ENCODE measurements at regions not wholly inside any gene's neighbourhood (a gene's known extent, or its start where the extent isn't known, plus 50 kb on each side); places are given as distances from the start of the nearest gene placed in this dataset.
"Not testable (repeated sequence)": the region's sequence is repeated elsewhere in the genome, so short reads cannot be mapped to it uniquely, and the experiment has no call there.

DNA sequence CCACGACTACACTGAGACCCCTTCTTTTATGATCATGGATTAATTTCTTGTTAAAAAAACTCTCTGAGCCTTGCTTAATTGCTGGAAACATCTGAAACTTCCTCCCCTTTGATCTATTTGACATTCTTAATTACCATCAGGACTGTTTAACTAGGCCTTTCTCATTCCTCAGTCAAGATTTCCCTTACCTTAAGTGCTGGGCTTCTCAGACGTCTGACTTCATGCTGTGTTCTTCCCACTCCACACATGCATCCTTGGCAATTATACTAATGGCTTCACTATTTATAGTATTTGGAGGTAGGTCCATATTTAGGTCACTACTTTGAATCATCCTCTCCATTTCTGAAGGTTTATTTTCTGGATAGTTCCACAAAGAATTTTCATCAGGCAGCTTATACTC is 341.3 kb upstream of the TMPRSS15 start:
- Histone ChIP-seq H3K36me3 (no peaks in the 10 kb centered on the region), H3K27me3 (no peaks in the 10 kb centered on the region), H3K4me2 (no peak overlapping the region), H3K9me3 (no peaks in the 10 kb centered on the region), H4K20me1 (no peaks in the 10 kb centered on the region), H3K27ac (no peak overlapping the region), H3K4me3 (no peak overlapping the region), H3K9ac (no peak overlapping the region), H3K4me1 (no peaks in the 10 kb centered on the region)
- TF ChIP-seq Cebpa-rat (IDR thresholded peaks at IDR 0.05): no peak

DNA sequence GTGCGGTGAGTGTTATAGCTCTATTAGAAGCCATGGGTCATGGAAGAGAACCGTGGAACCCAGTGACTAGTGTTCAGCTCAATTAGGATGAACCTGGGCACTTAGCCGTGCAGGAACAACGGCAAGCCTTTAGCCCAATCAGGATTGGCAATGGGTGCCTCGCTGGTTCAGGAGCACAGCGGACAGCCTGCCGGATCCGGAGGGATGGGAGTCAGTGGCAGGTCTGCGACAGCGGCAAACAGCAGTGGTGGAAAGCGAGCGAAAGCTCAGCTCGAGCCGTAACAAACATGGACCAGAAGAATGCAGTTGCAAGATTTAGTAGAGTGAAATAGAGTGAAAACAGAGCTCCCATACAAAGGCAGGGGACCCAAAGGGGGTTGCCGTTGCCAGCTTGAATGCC is 349.3 kb upstream of the TMPRSS15 start:
- not testable (repeated sequence) for H3K9ac ChIP-seq, H4K20me1 ChIP-seq, H3K9me3 ChIP-seq, H3K4me2 ChIP-seq, H3K27me3 ChIP-seq, H3K4me3 ChIP-seq, H3K27ac ChIP-seq, H3K36me3 ChIP-seq, H3K4me1 ChIP-seq

DNA sequence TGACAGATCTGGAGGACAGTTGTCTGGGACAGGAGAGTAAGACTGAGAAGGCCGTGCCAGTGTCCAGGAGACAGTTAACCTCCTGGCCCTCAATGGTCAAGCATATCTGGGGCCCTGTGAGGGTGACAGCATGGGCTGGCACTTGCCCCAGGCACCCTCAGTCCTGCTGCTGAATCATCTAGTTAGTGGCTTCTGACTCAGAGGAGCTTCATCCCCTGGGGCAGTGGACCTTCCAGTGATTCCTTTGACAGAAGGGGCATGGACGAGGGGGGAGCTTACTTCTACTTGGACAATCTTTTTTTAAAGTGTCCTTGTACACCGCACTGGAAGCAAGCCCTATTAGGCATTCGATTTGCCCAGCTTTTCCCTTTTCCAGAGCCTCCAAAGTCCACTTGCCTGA is 352.7 kb upstream of the TMPRSS15 start:
- H3K36me3 ChIP-seq, H3K27me3 ChIP-seq, H3K9me3 ChIP-seq, H3K4me3 ChIP-seq, H3K9ac ChIP-seq, H4K20me1 ChIP-seq, H3K27ac ChIP-seq, H3K4me2 ChIP-seq, H3K4me1 ChIP-seq: not testable (repeated sequence)

DNA sequence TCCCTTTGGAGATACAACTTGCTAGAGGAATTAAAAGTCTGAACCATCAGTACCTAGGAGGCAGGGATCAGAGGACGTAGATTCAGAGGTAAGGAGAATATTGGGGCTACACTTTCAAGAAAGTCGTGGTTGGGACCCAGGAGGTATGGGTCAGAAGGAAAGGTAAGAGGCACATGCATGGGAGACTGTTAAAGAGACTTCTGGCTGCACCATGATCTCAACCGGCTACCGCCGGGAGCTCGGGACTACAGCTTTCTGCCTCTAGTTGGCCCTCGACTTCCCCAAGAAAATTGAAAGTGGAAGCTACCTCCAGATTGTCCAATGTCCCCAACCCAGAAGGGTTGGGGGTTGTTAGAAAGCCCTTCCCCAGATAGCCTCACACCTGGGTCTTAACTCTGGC is 355.7 kb upstream of the TMPRSS15 start:
- no peaks in the 10 kb centered on the region for H3K36me3 ChIP-seq
- no peaks in the 10 kb centered on the region for H4K20me1 ChIP-seq
- no peak overlapping the region for H3K4me2 ChIP-seq
- no peak overlapping the region for H3K9ac ChIP-seq
- H3K27me3 ChIP-seq: no peaks in the 10 kb centered on the region
- no peak overlapping the region for H3K4me3 ChIP-seq
- no peaks in the 10 kb centered on the region for H3K9me3 ChIP-seq
- H3K27ac ChIP-seq: no peak overlapping the region
- no peak for TF ChIP-seq Cebpa-rat (IDR thresholded peaks at IDR 0.05)
- H3K4me1 ChIP-seq: no peaks in the 10 kb centered on the region

DNA sequence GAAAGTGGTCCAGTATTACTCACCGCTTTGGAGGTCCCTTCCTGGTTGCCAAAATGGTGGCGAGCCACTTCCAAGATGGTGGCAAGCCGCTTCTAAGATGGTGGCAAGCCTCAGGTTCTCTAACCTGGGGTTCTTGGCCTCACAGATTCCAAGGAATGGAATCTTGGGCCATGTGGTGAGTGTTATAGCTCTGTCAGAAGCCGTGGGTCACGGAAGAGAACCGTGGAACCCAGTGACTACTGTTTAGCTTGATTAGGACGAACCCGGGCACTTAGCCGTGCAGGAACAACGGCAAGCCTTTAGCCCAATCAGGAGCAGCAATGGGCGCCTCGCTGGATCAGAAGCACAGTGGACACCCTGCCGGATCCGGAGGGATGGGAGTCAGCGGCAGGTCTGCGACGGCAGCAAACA is 356.2 kb upstream of the TMPRSS15 start:
- Histone ChIP-seq H3K27me3 (no peaks in the 10 kb centered on the region), H3K9me3 (no peaks in the 10 kb centered on the region), H3K4me3 (no peak overlapping the region), H3K9ac (no peak overlapping the region), H4K20me1 (no peaks in the 10 kb centered on the region), H3K36me3 (no peaks in the 10 kb centered on the region), H3K27ac (no peak overlapping the region), H3K4me2 (no peak overlapping the region), H3K4me1 (no peaks in the 10 kb centered on the region)
- no peak for TF ChIP-seq Cebpa-rat (IDR thresholded peaks at IDR 0.05)

DNA sequence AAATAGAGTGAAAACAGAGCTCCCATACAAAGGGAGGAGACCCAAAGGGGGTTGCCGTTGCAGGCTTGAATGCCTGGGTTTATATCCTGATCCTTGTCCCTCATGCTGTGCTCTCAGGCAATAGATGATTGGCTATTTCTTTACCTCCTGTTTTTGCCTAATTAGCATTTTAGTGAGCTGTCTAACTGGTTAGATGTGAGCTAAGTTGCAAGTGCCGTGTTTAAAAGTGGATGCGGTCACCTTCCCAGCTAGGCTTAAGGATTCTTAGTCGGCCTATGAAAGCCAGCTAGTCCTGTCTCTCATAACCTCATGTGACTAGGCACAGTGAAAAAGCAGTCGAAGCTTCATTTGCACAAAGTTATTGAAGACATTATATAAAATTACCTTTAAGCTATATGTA is 356.7 kb upstream of the TMPRSS15 start:
- no peaks in the 10 kb centered on the region for H3K27me3 ChIP-seq

DNA sequence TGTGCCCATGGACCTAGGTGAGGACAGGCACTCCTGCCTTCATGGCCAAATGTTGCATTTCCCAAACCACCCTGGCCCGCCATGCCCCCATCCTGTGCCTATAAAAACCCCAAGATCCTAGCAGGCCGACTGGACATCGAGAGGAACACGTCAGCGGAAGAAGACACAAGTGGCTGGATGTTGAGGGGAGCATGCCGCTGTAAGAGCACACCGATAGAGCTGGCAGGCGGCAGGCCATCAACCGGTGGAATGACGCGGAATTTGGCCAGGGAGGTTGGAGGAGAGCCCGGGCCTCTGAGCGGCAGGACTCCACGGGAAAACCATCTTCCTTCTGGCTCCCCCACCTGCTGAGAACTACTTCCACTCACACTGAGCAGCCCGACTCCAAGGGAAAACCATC is 361.1 kb upstream of the TMPRSS15 start:
- H3K4me3 ChIP-seq: no peak overlapping the region
- no peaks in the 10 kb centered on the region for H4K20me1 ChIP-seq
- H3K36me3 ChIP-seq: no peaks in the 10 kb centered on the region
- H3K27ac ChIP-seq: no peak overlapping the region
- H3K9me3 ChIP-seq: no peaks in the 10 kb centered on the region
- no peak overlapping the region for H3K4me2 ChIP-seq
- H3K4me1 ChIP-seq: no peaks in the 10 kb centered on the region
- H3K27me3 ChIP-seq: no peaks in the 10 kb centered on the region
- no peak overlapping the region for H3K9ac ChIP-seq
- TF ChIP-seq Cebpa-rat (IDR thresholded peaks at IDR 0.05): no peak

More for the DNA sequence above, 356.7 kb upstream of the TMPRSS15 start:
- Histone ChIP-seq H3K9ac (no peak overlapping the region), H3K27ac (no peak overlapping the region), H3K4me1 (no peaks in the 10 kb centered on the region), H4K20me1 (no peaks in the 10 kb centered on the region), H3K36me3 (no peaks in the 10 kb centered on the region), H3K4me3 (no peak overlapping the region), H3K9me3 (no peaks in the 10 kb centered on the region), H3K4me2 (no peak overlapping the region)
- TF ChIP-seq Cebpa-rat (IDR thresholded peaks at IDR 0.05): no peak

DNA sequence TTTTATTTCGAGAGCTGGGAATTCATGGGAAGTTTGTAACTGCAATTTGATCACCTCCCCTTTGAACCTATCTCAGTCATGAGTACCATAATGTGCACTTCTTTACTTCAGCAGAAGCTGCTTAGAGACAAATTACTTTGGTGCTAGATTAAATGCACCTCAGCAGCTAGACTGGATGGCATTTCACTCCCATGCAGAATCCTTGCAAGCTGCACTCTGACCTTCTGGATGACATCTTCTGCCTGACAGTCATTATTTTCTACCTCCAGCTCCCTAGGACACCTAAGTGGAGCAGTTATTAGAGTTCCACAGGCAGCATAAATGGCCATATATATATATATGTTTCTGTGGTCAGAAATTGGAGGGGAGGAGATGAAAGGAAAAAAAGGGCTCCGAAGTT is 366.0 kb upstream of the TMPRSS15 start:
- H3K4me2 ChIP-seq: no peak overlapping the region
- no peaks in the 10 kb centered on the region for H4K20me1 ChIP-seq
- H3K36me3 ChIP-seq: no peaks in the 10 kb centered on the region
- no peak overlapping the region for H3K9ac ChIP-seq
- no peaks in the 10 kb centered on the region for H3K4me1 ChIP-seq
- no peak for TF ChIP-seq Cebpa-rat (IDR thresholded peaks at IDR 0.05)
- H3K27me3 ChIP-seq: no peaks in the 10 kb centered on the region
- H3K27ac ChIP-seq: no peak overlapping the region
- peaks cover 2% of the 10 kb centered on the region for H3K9me3 ChIP-seq
- no peak overlapping the region for H3K4me3 ChIP-seq

DNA sequence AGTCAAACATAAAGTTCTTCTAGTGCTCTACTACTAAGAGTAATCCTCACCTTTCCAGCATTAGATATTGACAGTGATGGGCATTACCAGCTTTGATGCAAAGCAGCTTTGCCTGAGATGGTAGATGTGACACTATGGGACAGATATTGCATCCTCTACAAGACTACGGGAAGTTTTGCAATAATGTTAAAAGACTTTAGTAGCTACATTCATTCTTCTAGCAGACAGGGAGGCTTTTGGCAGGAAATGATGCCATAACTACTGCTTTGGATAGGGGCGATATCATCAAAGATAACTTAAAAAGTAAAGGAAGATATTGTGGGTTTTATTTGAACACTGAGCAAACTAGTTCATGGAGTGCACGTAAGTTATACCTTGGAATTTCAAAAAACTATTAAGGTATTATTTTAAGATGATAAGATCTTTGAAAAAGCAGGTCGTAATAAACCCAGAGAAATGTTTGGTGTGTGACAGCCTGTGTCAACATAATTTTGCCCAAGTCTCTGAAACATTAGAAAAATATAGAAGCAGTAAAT is 368.3 kb upstream of the TMPRSS15 start:
- no peak overlapping the region for H3K27ac ChIP-seq
- H3K4me1 ChIP-seq: no peaks in the 10 kb centered on the region
- H3K4me3 ChIP-seq: no peak overlapping the region
- no peaks in the 10 kb centered on the region for H3K36me3 ChIP-seq
- no peaks in the 10 kb centered on the region for H4K20me1 ChIP-seq
- no peak overlapping the region for H3K4me2 ChIP-seq
- H3K9ac ChIP-seq: no peak overlapping the region
- H3K9me3 ChIP-seq: peaks cover 8% of the 10 kb centered on the region
- no peak for TF ChIP-seq Cebpa-rat (IDR thresholded peaks at IDR 0.05)
- H3K27me3 ChIP-seq: no peaks in the 10 kb centered on the region

DNA sequence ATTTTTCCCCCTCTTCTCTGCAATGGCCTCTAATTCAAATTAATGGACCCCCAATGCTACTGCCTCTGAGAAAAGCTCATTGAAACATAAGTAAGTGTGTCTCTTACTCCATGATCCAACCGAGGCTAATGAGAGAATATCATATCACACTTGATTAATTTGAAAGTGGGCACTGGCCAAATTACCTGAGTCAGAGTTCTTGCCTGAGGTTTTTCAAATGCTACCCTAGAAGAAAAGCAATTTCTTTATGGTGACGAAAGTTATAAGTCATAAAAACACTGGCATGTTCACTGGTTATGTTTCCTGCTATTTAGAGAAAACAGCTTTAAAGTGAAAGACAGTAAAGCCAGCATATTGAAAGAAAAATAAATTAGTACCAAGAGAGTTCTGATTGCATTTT is 368.8 kb upstream of the TMPRSS15 start:
- no peaks in the 10 kb centered on the region for H3K27me3 ChIP-seq
- H3K4me1 ChIP-seq: no peaks in the 10 kb centered on the region
- no peaks in the 10 kb centered on the region for H3K36me3 ChIP-seq
- no peaks in the 10 kb centered on the region for H4K20me1 ChIP-seq
- peaks cover 8% of the 10 kb centered on the region for H3K9me3 ChIP-seq
- H3K27ac ChIP-seq: no peak overlapping the region
- H3K9ac ChIP-seq: no peak overlapping the region
- H3K4me3 ChIP-seq: no peak overlapping the region
- no peak for TF ChIP-seq Cebpa-rat (IDR thresholded peaks at IDR 0.05)
- no peak overlapping the region for H3K4me2 ChIP-seq

DNA sequence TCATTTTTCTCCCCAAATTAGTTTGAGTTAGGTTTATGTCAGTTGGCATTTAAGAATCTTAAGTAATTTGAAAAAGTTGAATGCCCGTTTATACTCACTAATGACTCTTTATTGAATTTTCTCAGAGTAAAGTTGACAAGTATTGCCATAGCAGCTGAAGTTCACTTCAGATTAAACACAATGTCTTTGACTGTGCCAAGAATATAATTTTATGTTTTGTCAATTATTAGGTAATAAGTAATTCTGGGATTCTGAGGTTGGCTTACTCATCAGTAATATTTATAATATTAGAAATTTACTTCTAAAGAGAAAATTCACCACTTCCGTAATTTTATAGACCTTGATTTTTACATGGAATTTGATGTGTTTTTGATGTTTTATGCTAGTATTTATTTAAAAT is 369.3 kb upstream of the TMPRSS15 start:
- Histone ChIP-seq H3K9ac (no peak overlapping the region), H3K4me3 (no peak overlapping the region), H4K20me1 (no peaks in the 10 kb centered on the region), H3K27ac (no peak overlapping the region), H3K27me3 (no peaks in the 10 kb centered on the region), H3K4me1 (no peaks in the 10 kb centered on the region), H3K4me2 (no peak overlapping the region), H3K36me3 (no peaks in the 10 kb centered on the region), H3K9me3 (peaks cover 8% of the 10 kb centered on the region)
- TF ChIP-seq Cebpa-rat (IDR thresholded peaks at IDR 0.05): no peak
